ENCODE measurements at regions not wholly inside any gene's neighbourhood (a gene's known extent, or its start where the extent isn't known, plus 50 kb on each side); places are given as distances from the start of the nearest gene placed in this dataset.

GRCh38 chr12:125685915-125686314 lies 620.7 kb downstream of the AACS start:
- Histone ChIP-seq H3K27me3 (replicated peaks; ENCODE audit: control insufficient read depth, insufficient read depth, low read length, poor library complexity, severe bottlenecking) (no peaks in the 10 kb centered on the region), H3K9me3 (ENCODE audit: control insufficient read depth, low read length) (no peaks in the 10 kb centered on the region), H3K4me3 (ENCODE audit: insufficient read depth, low read depth, low read length, poor library complexity, severe bottlenecking) (no peak overlapping the region), H3K27ac (ENCODE audit: insufficient read depth, low read length, poor library complexity, severe bottlenecking) (no peak overlapping the region), H3K4me1 (ENCODE audit: control insufficient read depth, insufficient read depth, low read length, poor library complexity, severe bottlenecking) (no peaks in the 10 kb centered on the region), H3K36me3 (ENCODE audit: control insufficient read depth, insufficient read depth, low read length) (no peaks in the 10 kb centered on the region)
- no peak for DNase-seq

- no peak for DNase-seq
Observed at GRCh38 chr12:125687403-125687802, 622.2 kb downstream of the AACS start.

GRCh38 chr12:125687820-125688219 lies 622.6 kb downstream of the AACS start:
- no peak overlapping the region for H3K27ac ChIP-seq (ENCODE audit: insufficient read depth, low read length, poor library complexity, severe bottlenecking)
- no peaks in the 10 kb centered on the region for H3K36me3 ChIP-seq (ENCODE audit: control insufficient read depth, insufficient read depth, low read length)
- no peaks in the 10 kb centered on the region for H3K9me3 ChIP-seq (ENCODE audit: control insufficient read depth, low read length)
- no peaks in the 10 kb centered on the region for H3K27me3 ChIP-seq (replicated peaks; ENCODE audit: control insufficient read depth, insufficient read depth, low read length, poor library complexity, severe bottlenecking)
- DNase-seq: no peak
- no peak overlapping the region for H3K4me3 ChIP-seq (ENCODE audit: insufficient read depth, low read depth, low read length, poor library complexity, severe bottlenecking)
- H3K4me1 ChIP-seq (ENCODE audit: control insufficient read depth, insufficient read depth, low read length, poor library complexity, severe bottlenecking): no peaks in the 10 kb centered on the region

More at GRCh38 chr12:125687403-125687802, 622.2 kb downstream of the AACS start:
- Histone ChIP-seq H3K9me3 (ENCODE audit: control insufficient read depth, low read length) (no peaks in the 10 kb centered on the region), H3K27me3 (replicated peaks; ENCODE audit: control insufficient read depth, insufficient read depth, low read length, poor library complexity, severe bottlenecking) (no peaks in the 10 kb centered on the region), H3K4me3 (ENCODE audit: insufficient read depth, low read depth, low read length, poor library complexity, severe bottlenecking) (no peak overlapping the region), H3K4me1 (ENCODE audit: control insufficient read depth, insufficient read depth, low read length, poor library complexity, severe bottlenecking) (no peaks in the 10 kb centered on the region), H3K36me3 (ENCODE audit: control insufficient read depth, insufficient read depth, low read length) (no peaks in the 10 kb centered on the region), H3K27ac (ENCODE audit: insufficient read depth, low read length, poor library complexity, severe bottlenecking) (no peak overlapping the region)

- H3K9me3 ChIP-seq (ENCODE audit: control insufficient read depth, low read length): no peaks in the 10 kb centered on the region
- no peak overlapping the region for H3K27ac ChIP-seq (ENCODE audit: insufficient read depth, low read length, poor library complexity, severe bottlenecking)
- no peak overlapping the region for H3K4me3 ChIP-seq (ENCODE audit: insufficient read depth, low read depth, low read length, poor library complexity, severe bottlenecking)
- H3K36me3 ChIP-seq (ENCODE audit: control insufficient read depth, insufficient read depth, low read length): no peaks in the 10 kb centered on the region
- H3K27me3 ChIP-seq (replicated peaks; ENCODE audit: control insufficient read depth, insufficient read depth, low read length, poor library complexity, severe bottlenecking): no peaks in the 10 kb centered on the region
- no peak for DNase-seq
- H3K4me1 ChIP-seq (ENCODE audit: control insufficient read depth, insufficient read depth, low read length, poor library complexity, severe bottlenecking): no peaks in the 10 kb centered on the region
Observed at GRCh38 chr12:125688223-125688622, 623.0 kb downstream of the AACS start.

- no peaks in the 10 kb centered on the region for H3K36me3 ChIP-seq (ENCODE audit: control insufficient read depth, insufficient read depth, low read length)
- H3K4me3 ChIP-seq (ENCODE audit: insufficient read depth, low read depth, low read length, poor library complexity, severe bottlenecking): no peak overlapping the region
- H3K9me3 ChIP-seq (ENCODE audit: control insufficient read depth, low read length): no peaks in the 10 kb centered on the region
- no peak overlapping the region for H3K27ac ChIP-seq (ENCODE audit: insufficient read depth, low read length, poor library complexity, severe bottlenecking)
- no peak for DNase-seq
- H3K27me3 ChIP-seq (replicated peaks; ENCODE audit: control insufficient read depth, insufficient read depth, low read length, poor library complexity, severe bottlenecking): no peaks in the 10 kb centered on the region
- no peaks in the 10 kb centered on the region for H3K4me1 ChIP-seq (ENCODE audit: control insufficient read depth, insufficient read depth, low read length, poor library complexity, severe bottlenecking)
Observed at GRCh38 chr12:125688881-125689280, 623.6 kb downstream of the AACS start.

- Histone ChIP-seq H3K27ac (ENCODE audit: insufficient read depth, low read length, poor library complexity, severe bottlenecking) (no peak overlapping the region), H3K4me3 (ENCODE audit: insufficient read depth, low read depth, low read length, poor library complexity, severe bottlenecking) (no peak overlapping the region), H3K9me3 (ENCODE audit: control insufficient read depth, low read length) (no peaks in the 10 kb centered on the region), H3K4me1 (ENCODE audit: control insufficient read depth, insufficient read depth, low read length, poor library complexity, severe bottlenecking) (no peaks in the 10 kb centered on the region), H3K27me3 (replicated peaks; ENCODE audit: control insufficient read depth, insufficient read depth, low read length, poor library complexity, severe bottlenecking) (no peaks in the 10 kb centered on the region), H3K36me3 (ENCODE audit: control insufficient read depth, insufficient read depth, low read length) (no peaks in the 10 kb centered on the region)
- no peak for DNase-seq
Observed at GRCh38 chr12:125689576-125690410, 624.6 kb downstream of the AACS start.

GRCh38 chr12:125690841-125691240 lies 625.6 kb downstream of the AACS start:
- H3K27ac ChIP-seq (ENCODE audit: insufficient read depth, low read length, poor library complexity, severe bottlenecking): no peak overlapping the region
- H3K4me3 ChIP-seq (ENCODE audit: insufficient read depth, low read depth, low read length, poor library complexity, severe bottlenecking): no peak overlapping the region
- H3K4me1 ChIP-seq (ENCODE audit: control insufficient read depth, insufficient read depth, low read length, poor library complexity, severe bottlenecking): no peaks in the 10 kb centered on the region
- no peaks in the 10 kb centered on the region for H3K36me3 ChIP-seq (ENCODE audit: control insufficient read depth, insufficient read depth, low read length)
- H3K9me3 ChIP-seq (ENCODE audit: control insufficient read depth, low read length): no peaks in the 10 kb centered on the region
- no peaks in the 10 kb centered on the region for H3K27me3 ChIP-seq (replicated peaks; ENCODE audit: control insufficient read depth, insufficient read depth, low read length, poor library complexity, severe bottlenecking)
- DNase-seq: no peak

GRCh38 chr12:125696054-125696453 lies 630.8 kb downstream of the AACS start:
- Histone ChIP-seq H3K4me1 (ENCODE audit: control insufficient read depth, insufficient read depth, low read length, poor library complexity, severe bottlenecking) (no peaks in the 10 kb centered on the region), H3K9me3 (ENCODE audit: control insufficient read depth, low read length) (no peaks in the 10 kb centered on the region), H3K27me3 (replicated peaks; ENCODE audit: control insufficient read depth, insufficient read depth, low read length, poor library complexity, severe bottlenecking) (no peaks in the 10 kb centered on the region), H3K4me3 (ENCODE audit: insufficient read depth, low read depth, low read length, poor library complexity, severe bottlenecking) (no peak overlapping the region), H3K36me3 (ENCODE audit: control insufficient read depth, insufficient read depth, low read length) (no peaks in the 10 kb centered on the region), H3K27ac (ENCODE audit: insufficient read depth, low read length, poor library complexity, severe bottlenecking) (no peak overlapping the region)
- DNase-seq: no peak

GRCh38 chr12:125704803-125705202 lies 639.6 kb downstream of the AACS start:
- no peak overlapping the region for H3K27ac ChIP-seq (ENCODE audit: insufficient read depth, low read length, poor library complexity, severe bottlenecking)
- no peaks in the 10 kb centered on the region for H3K36me3 ChIP-seq (ENCODE audit: control insufficient read depth, insufficient read depth, low read length)
- no peaks in the 10 kb centered on the region for H3K27me3 ChIP-seq (replicated peaks; ENCODE audit: control insufficient read depth, insufficient read depth, low read length, poor library complexity, severe bottlenecking)
- no peaks in the 10 kb centered on the region for H3K9me3 ChIP-seq (ENCODE audit: control insufficient read depth, low read length)
- no peaks in the 10 kb centered on the region for H3K4me1 ChIP-seq (ENCODE audit: control insufficient read depth, insufficient read depth, low read length, poor library complexity, severe bottlenecking)
- no peak overlapping the region for H3K4me3 ChIP-seq (ENCODE audit: insufficient read depth, low read depth, low read length, poor library complexity, severe bottlenecking)
- DNase-seq: no peak

- Histone ChIP-seq H3K4me1 (ENCODE audit: control insufficient read depth, insufficient read depth, low read length, poor library complexity, severe bottlenecking) (no peaks in the 10 kb centered on the region), H3K36me3 (ENCODE audit: control insufficient read depth, insufficient read depth, low read length) (no peaks in the 10 kb centered on the region), H3K27me3 (replicated peaks; ENCODE audit: control insufficient read depth, insufficient read depth, low read length, poor library complexity, severe bottlenecking) (no peaks in the 10 kb centered on the region), H3K9me3 (ENCODE audit: control insufficient read depth, low read length) (no peaks in the 10 kb centered on the region), H3K4me3 (ENCODE audit: insufficient read depth, low read depth, low read length, poor library complexity, severe bottlenecking) (no peak overlapping the region), H3K27ac (ENCODE audit: insufficient read depth, low read length, poor library complexity, severe bottlenecking) (no peak overlapping the region)
- DNase-seq: no peak
Observed at GRCh38 chr12:125720961-125721360, 655.7 kb downstream of the AACS start.

Data from effector memory CD4-positive, alpha-beta T cell (primary cell).